Stimulated activated CD4-positive, alpha-beta T cell treated with anti-CD3 and anti-CD28 coated beads, Interleukin-2, amount 100 ng/mL, for 48 hours (primary cell): ENCODE measurements at regions not wholly inside any gene's neighbourhood (a gene's known extent, or its start where the extent isn't known, plus 50 kb on each side); places are given as distances from the start of the nearest gene placed in this dataset.

Source experiments
- DNase-seq, 2 donors: peaks; one replicate each; pipeline ENCODE4 v3.0.0-alpha.2; 2020

- DNase-seq, result no peak
These were observed 62.9 kb upstream of the OXGR1 start for GRCh38 chr13:97057176-97057575.

DNA sequence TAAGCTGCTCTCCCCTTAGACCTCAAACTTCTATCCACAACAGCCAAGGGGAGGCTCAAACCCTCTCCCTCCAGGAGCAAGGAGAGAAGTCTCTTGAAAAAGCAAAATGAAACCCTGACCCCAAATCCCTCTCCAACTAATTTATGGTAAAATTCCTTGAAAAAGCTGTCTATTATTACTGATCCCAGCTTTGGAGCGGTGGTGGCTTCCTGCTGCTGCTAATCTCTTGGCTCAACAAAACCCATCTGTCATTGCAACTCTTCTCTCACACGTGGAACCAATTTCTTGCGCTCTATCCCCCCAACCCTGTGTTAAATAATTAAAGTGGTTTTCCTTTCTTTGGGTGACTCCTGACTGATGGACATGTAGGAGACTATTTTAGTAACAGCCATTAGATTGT is 64.1 kb upstream of the OXGR1 start:
- DNase-seq, result no peak

DNA sequence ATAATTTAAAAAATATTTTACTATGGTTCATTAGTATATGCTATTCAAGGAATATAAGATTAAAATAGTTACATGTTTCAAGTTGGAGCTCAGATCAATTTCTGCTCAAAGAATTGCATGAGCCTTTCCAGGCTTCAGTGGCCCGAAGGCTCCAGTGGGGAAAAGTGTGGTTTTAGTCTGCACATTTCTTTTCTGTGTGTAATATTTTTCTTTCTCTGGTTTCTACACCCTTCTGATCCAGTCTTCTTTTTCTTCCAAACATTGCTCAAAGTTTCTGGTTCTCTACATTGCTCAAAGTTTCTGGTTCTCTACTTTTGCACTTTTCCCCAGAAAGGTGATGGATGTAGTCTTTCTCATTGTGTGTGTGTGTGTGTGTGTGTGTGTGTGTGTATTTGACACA is 64.7 kb upstream of the OXGR1 start:
- no peak for DNase-seq

- DNase-seq, result no peak
These were observed 73.0 kb upstream of the OXGR1 start for GRCh38 chr13:97067017-97067895.

GRCh38 chr13:97068151-97068550 is 73.9 kb upstream of the OXGR1 start:
- DNase-seq, result no peak

- no peak for DNase-seq
These were observed 75.0 kb upstream of the OXGR1 start for GRCh38 chr13:97069050-97069815.

DNA sequence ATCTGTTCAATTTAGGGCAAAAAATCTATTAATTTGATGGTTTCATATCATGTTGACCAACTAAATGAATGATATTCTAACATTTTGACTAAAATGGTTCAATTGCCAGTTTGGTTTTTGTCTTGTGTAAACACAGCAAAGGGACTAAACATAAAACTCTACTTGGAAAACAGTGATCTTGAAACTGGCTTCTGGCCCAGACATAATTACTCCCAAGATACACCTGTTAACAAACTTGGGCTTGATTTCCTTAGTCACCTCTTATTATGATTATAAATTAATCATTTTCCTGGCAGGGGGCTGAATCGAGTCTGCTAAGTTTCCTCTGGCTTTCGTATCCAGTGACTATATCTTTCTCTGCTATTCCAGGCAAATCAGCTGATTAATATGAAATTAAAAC is 78.0 kb upstream of the OXGR1 start:
- no peak for DNase-seq

- no peak for DNase-seq
These were observed 80.3 kb upstream of the OXGR1 start for GRCh38 chr13:97074618-97075017.

DNA sequence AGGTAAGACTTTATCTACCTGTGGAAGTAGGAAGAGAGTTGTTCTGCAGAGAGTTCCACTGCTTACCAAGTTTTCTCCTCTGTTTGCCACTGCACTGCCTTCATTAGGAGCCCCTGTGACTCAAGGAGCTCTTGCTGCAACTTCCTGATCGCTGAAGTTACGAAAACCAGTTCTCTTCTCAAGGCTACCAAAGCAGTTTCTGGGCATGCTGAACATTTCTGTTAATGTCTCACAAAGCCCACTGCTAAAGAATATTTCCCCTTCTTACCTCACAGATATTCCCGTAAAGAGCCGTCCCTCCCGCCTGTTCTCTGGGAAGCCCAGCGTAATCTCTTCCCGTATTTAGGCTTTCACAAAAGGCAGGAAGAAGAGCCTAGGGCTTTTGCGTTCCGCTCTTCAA is 82.6 kb upstream of the OXGR1 start:
- no peak for DNase-seq

- DNase-seq, result no peak
These were observed 83.1 kb upstream of the OXGR1 start for GRCh38 chr13:97077341-97077740.

GRCh38 chr13:97079726-97080125 is 85.5 kb upstream of the OXGR1 start:
- DNase-seq, result no peak

- DNase-seq, result no peak
These were observed 88.4 kb upstream of the OXGR1 start for GRCh38 chr13:97082461-97083207.

DNA sequence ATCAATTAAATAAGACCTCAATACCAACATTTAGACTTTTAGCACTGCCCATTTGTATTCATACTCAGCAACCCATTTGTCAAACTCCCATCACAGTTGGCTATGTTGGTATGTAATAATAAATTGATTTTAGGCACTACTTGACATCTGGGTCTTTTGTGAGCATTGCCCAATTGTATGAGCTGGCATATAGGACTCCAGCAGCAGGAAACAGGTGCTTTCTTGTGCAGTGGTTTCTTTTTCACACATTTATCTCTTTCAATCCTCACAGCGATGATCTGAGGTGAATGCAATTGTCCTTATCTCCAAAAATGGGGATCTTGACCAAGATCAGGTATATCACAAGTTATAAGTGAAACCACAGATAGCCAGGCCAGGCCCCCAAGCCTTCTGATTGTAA is 96.9 kb upstream of the OXGR1 start:
- no peak for DNase-seq

- no peak for DNase-seq
These were observed 106.5 kb upstream of the OXGR1 start for GRCh38 chr13:97100821-97101220.

DNA sequence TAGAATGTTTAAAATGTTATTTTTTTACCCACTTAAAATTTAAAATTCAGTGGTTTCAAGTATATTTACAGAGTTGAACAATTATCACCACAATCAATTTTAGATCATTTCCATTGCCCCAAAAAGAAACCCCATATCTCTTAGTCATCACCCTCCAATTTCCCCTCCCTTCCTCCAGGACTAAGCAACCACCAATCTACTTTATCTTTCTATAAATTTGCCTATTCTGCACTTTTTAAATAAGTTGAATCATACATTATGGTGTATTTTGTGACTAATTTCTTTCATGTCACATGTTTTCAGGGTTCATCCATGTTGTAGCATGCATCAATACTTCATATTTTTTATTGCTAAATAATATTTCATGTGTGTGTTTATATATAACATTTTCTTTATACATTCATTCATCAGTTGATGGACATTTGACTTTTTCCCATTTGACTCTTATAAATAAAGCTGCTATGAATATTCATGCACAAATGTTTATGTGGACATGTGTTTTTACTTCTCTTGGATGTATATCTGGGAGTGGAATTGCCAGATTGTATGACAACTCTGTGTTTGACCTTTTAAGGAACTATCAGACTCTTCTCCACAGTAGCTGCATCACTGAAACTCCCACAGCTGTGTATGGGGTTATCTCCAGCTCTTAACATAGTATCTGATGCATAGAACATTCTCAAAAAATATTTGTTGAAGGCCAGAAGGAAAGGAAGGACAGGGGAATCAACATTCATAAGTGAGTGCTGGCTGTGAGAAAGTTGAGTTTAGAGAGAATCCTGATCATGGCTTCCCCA is 107.8 kb upstream of the OXGR1 start:
- DNase-seq, result no peak

- DNase-seq, result no peak
These were observed 112.0 kb upstream of the OXGR1 start for GRCh38 chr13:97106323-97106722.

GRCh38 chr13:97107815-97108529 is 113.7 kb upstream of the OXGR1 start:
- DNase-seq, result no peak

DNA sequence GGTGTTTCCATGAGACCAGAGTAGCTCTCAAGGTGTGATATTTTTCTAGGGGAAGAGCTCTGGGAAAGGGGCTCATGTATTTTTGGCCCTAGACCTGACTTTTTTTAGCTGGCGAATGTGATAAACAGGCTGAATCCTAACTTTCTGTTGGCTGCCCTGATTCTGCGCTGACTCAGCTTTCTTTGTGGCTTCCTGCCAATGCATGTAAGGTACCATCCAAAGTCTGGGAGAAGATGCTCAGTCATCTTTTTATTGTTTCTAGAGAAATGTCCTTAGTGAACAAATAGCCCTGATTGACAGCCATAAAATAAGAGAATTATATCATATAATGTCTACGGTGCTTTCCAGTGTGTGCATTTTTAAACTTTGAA is 113.6 kb upstream of the MBNL2 start:
- no peak for DNase-seq

- no peak for DNase-seq
These were observed 112.9 kb upstream of the MBNL2 start for GRCh38 chr13:97109256-97109655.

- peak; percentile 82 to 86 for DNase-seq
These were observed 112.2 kb upstream of the MBNL2 start for GRCh38 chr13:97109841-97110492.

GRCh38 chr13:97110936-97111335 is 111.2 kb upstream of the MBNL2 start:
- no peak for DNase-seq

GRCh38 chr13:97111756-97112155 is 110.4 kb upstream of the MBNL2 start:
- DNase-seq, result no peak
